Breast epithelium (tissue), 4 donors: ENCODE measurements at regions not wholly inside any gene's neighbourhood (a gene's known extent, or its start where the extent isn't known, plus 50 kb on each side); places are given as distances from the start of the nearest gene placed in this dataset.
"Not testable (repeated sequence)": the region's sequence is repeated elsewhere in the genome, so short reads cannot be mapped to it uniquely, and the experiment has no call there.

ENCODE experiments used
- DNase-seq, 2 donors: peaks; one replicate each; pipeline ENCODE4 v3.0.0-alpha.2; 2019; ENCODE audit warnings: low spot score in 2 of 2
- H3K27ac ChIP-seq, 2 donors: fragments of 200-600 bp; sonication (generic) in 1 of 2; one replicate each; pipeline ENCODE4 v1.5.1; 2016 to 2019; ENCODE audit warnings: mild to moderate bottlenecking in 1 of 2
- H3K27me3 ChIP-seq, 2 donors: fragments of 200-600 bp; sonication (generic) in 1 of 2; one replicate each; pipeline versions ENCODE4 v1.5.1 to v1.6.0; 2017 to 2019; ENCODE audit warnings: control low read depth in 1 of 2, mild to moderate bottlenecking in 1 of 2
- H3K36me3 ChIP-seq: fragments of 200-600 bp; one replicate; pipeline ENCODE4 v1.5.1; 2019
- H3K4me1 ChIP-seq, 2 donors: fragments of 200-600 bp; sonication (generic); one replicate each; pipeline ENCODE4 v1.5.1; 2016 to 2019; ENCODE audit warnings: control low read depth in 1 of 2
- H3K4me3 ChIP-seq, 3 donors: fragments of 200-600 bp; sonication (generic); 1 replicate in 2 of 3; 2 replicates in 1 of 3; pipeline ENCODE4 v1.5.1; 2016 to 2019; ENCODE audit warnings: mild to moderate bottlenecking in 3 of 3, moderate library complexity in 2 of 3
- H3K9me3 ChIP-seq, 2 donors: fragments of 200-600 bp; sonication (generic) in 1 of 2; one replicate each; pipeline ENCODE4 v1.5.1; 2016 to 2019; ENCODE audit warnings: control low read depth in 1 of 2
- POLR2A ChIP-seq: fragments of 450-650 bp; IDR thresholded peaks from one replicate; pipeline ENCODE4 v1.6.1; 2016; ENCODE audit warnings: antibody characterized with exemption, mild to moderate bottlenecking, moderate library complexity
- POLR2AphosphoS5 ChIP-seq, 3 donors: sonication (generic); formaldehyde crosslinking; IDR thresholded peaks; one replicate each; pipeline ENCODE4 v1.6.1; 2017; ENCODE audit warnings: antibody characterized with exemption in 3 of 3
- intact Hi-C: fragments of 100-400 bp; cut with DNase I; formaldehyde crosslinking; loops from one replicate; pipeline ENCODE4 v1.15.1; 2023; ENCODE audit warnings: low total_unique reads
- TF ChIP-seq, protein P1 (sequence below), 3 donors: fragments of 450-650 bp; IDR thresholded peaks; one replicate each; pipeline ENCODE4 v1.5.1; 2016 to 2017; ENCODE audit warnings: antibody characterized with exemption in 3 of 3, mild to moderate bottlenecking in 3 of 3, moderate library complexity in 3 of 3

DNA sequence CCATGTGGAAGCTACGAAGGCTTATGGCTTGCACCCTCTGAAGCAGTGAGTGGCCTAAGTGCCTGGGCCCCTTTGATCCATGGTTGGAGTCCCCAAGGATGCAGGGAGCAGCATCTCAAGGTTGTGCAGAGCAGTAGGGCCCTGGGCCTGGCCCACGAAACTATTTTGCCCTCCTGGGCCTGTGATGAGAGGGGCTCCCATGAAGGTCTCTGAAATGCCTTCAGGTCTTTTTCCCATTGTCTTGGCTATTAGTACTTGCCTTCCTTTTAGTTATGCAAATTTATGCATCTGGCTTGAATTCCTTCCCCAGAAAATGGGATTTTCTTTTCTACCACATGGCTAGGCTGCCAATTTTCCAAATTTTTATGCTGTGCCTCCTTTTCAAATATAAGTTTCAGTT, 158.8 kb upstream of the MME start:
- no peaks in the 10 kb centered on the region for H3K27me3 ChIP-seq
- no peaks in the 10 kb centered on the region for H3K36me3 ChIP-seq
- peaks cover 9 to 16% of the 10 kb centered on the region in 2 donors for H3K9me3 ChIP-seq
- no peak for DNase-seq
- H3K4me1 ChIP-seq = peaks cover 0 to 4% of the 10 kb centered on the region in 2 donors
- TF ChIP-seq POLR2A = no peak
- TF ChIP-seq, protein P1, sequence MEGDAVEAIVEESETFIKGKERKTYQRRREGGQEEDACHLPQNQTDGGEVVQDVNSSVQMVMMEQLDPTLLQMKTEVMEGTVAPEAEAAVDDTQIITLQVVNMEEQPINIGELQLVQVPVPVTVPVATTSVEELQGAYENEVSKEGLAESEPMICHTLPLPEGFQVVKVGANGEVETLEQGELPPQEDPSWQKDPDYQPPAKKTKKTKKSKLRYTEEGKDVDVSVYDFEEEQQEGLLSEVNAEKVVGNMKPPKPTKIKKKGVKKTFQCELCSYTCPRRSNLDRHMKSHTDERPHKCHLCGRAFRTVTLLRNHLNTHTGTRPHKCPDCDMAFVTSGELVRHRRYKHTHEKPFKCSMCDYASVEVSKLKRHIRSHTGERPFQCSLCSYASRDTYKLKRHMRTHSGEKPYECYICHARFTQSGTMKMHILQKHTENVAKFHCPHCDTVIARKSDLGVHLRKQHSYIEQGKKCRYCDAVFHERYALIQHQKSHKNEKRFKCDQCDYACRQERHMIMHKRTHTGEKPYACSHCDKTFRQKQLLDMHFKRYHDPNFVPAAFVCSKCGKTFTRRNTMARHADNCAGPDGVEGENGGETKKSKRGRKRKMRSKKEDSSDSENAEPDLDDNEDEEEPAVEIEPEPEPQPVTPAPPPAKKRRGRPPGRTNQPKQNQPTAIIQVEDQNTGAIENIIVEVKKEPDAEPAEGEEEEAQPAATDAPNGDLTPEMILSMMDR (IDR thresholded peaks at IDR 0.05) = no peak
- TF ChIP-seq POLR2AphosphoS5 (IDR thresholded peaks at IDR 0.05) = no peak
- intact Hi-C loops = no loop called here
- H3K27ac ChIP-seq = no peak overlapping the region
- no peak overlapping the region for H3K4me3 ChIP-seq

DNA sequence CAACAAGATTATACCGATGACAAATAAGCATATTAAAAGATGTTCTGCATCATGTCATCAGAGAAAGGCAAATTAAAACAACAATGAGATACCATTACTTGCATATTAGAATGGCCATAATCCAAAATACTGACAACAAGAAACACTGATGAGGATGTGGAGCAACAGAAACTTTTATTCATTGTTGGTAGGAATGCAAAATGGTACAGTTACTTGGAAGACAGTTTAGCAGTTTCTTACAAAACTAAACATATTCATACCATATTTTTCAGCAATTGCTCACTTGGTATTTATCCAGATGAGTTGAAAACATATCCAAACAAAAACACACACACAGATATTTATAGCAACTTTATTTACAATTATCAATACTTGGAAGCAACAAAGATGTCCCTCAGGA, 160.9 kb upstream of the MME start:
- Histone ChIP-seq H3K4me1 (no peaks in the 10 kb centered on the region), H3K27ac (no peak overlapping the region), H3K27me3 (no peaks in the 10 kb centered on the region), H3K9me3 (peaks cover 15 to 27% of the 10 kb centered on the region in 2 donors), H3K4me3 (no peak overlapping the region), H3K36me3 (no peaks in the 10 kb centered on the region)
- intact Hi-C loops = no loop called here
- TF ChIP-seq, protein P1 (IDR thresholded peaks at IDR 0.05) = no peak
- TF ChIP-seq POLR2A (no peak), POLR2AphosphoS5 (IDR thresholded peaks at IDR 0.05) (no peak)
- no peak for DNase-seq

DNA sequence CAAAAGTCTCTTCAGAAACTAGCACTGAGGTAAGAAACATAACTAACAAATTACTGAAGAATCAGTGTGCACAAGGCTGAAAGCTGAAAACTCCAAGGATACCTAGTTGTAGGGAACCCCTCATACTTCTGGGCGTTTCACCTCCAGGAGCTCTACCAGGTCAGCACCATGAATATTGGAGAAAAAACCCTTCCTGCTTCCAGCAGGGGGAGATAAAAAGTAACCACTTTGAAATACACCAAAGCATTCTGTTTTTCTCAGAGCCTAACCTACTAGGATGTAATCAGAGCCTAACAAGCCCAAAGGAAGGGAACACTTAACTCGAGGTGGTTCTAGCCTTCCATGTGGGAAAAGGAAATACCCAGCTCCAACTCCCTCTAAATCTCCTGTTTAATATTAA, 175.8 kb upstream of the MME start:
- intact Hi-C loops = no loop called here
- DNase-seq = no peak

DNA sequence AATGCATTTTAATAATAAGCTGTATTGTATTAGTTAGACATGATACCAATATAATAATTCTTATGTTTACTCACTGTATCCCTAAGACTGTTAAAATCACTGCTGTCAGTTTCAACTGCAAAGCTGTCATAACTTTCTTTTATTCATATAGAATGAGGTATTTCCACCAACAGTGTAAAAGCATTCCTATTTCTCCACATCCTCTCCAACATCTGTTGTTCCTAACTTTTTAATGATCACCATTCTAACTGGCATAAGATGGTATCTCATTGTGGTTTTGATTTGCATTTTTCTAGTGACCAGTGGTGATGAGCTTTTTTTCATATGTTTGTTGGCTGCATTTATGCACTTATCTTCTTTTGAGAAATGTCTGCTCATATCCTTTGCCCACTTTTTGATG, 177.6 kb upstream of the MME start:
- DNase-seq, H3K36me3 ChIP-seq, H3K27ac ChIP-seq, H3K27me3 ChIP-seq, H3K4me3 ChIP-seq, intact Hi-C loops, H3K4me1 ChIP-seq, H3K9me3 ChIP-seq: not testable (repeated sequence)

More for the DNA sequence above, 175.8 kb upstream of the MME start:
- TF ChIP-seq, protein P1 (IDR thresholded peaks at IDR 0.05) = no peak
- TF ChIP-seq POLR2AphosphoS5 (IDR thresholded peaks at IDR 0.05) = no peak
- TF ChIP-seq POLR2A = no peak
- no peaks in the 10 kb centered on the region for H3K36me3 ChIP-seq
- H3K4me3 ChIP-seq = no peak overlapping the region
- H3K27ac ChIP-seq = no peak overlapping the region
- H3K9me3 ChIP-seq = no peaks in the 10 kb centered on the region
- H3K4me1 ChIP-seq = no peaks in the 10 kb centered on the region
- H3K27me3 ChIP-seq = no peaks in the 10 kb centered on the region

DNA sequence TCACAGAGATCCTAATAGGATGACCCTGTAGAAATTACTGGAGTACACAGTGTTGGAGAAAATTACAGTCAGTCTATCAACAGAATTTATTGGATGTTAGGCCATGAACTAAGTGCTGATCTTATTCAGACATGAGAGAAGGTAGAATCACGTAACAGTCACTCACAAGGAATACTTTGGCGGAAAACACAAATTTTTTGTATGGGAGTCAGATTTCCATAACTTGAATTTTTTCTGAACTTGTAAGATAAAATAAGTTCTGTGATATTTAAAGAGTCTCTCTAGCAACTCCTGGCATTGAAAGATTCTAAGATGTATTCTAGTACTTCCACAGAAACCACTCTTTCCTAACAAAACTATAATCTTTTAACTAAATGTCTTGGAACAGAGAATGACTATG, 178.8 kb upstream of the MME start:
- no peaks in the 10 kb centered on the region for H3K36me3 ChIP-seq
- TF ChIP-seq, protein P1 (IDR thresholded peaks at IDR 0.05) = no peak
- TF ChIP-seq POLR2AphosphoS5 (IDR thresholded peaks at IDR 0.05) = no peak
- TF ChIP-seq POLR2A = no peak
- no peak for DNase-seq
- no peaks in the 10 kb centered on the region for H3K27me3 ChIP-seq
- intact Hi-C loops = no loop called here
- no peak overlapping the region for H3K4me3 ChIP-seq
- H3K9me3 ChIP-seq = no peaks in the 10 kb centered on the region
- no peak overlapping the region for H3K27ac ChIP-seq
- no peaks in the 10 kb centered on the region for H3K4me1 ChIP-seq

DNA sequence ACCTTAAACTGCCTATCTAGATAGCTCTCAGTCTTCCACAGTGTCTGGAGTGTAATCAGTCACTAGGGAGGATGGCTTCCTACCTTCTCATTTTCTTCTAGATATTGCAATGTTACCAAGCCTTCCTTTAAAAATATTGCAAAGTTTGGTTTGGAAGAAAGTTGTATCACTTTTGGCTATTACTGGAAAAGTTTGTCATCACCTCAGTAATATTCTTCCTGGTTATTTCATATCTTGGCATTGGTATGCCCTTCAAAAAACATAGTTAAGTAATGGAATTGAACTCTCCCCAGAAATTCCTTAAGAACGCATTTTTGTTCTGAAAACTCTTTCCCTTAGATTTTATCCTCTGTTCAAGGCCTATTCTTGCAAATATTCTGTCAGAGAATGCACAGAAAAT, 179.3 kb upstream of the MME start:
- no peaks in the 10 kb centered on the region for H3K9me3 ChIP-seq
- no peaks in the 10 kb centered on the region for H3K4me1 ChIP-seq
- intact Hi-C loops = no loop called here
- no peaks in the 10 kb centered on the region for H3K36me3 ChIP-seq
- H3K27ac ChIP-seq = no peak overlapping the region
- no peak for DNase-seq
- TF ChIP-seq, protein P1 (IDR thresholded peaks at IDR 0.05) = no peak
- TF ChIP-seq POLR2A (no peak), POLR2AphosphoS5 (IDR thresholded peaks at IDR 0.05) (no peak)
- no peak overlapping the region for H3K4me3 ChIP-seq
- H3K27me3 ChIP-seq = no peaks in the 10 kb centered on the region
